Brain microvascular endothelial cell (primary cell): ENCODE measurements at regions not wholly inside any gene's neighbourhood (a gene's known extent, or its start where the extent isn't known, plus 50 kb on each side); places are given as distances from the start of the nearest gene placed in this dataset.

Experiments
- DNase-seq: peaks from one replicate; pipeline ENCODE4 v3.0.0-alpha.2; 2020
- H3K27ac ChIP-seq: fragments of 250-450 bp; sonication (Bioruptor Pico); 2 replicates; pipeline ENCODE4 v1.5.1; 2020; ENCODE audit warnings: mild to moderate bottlenecking, moderate library complexity
- H3K27me3 ChIP-seq: fragments of 250-450 bp; sonication (Bioruptor Pico); replicated peaks from 2 replicates; pipeline ENCODE4 v1.5.1; 2020; ENCODE audit warnings: mild to moderate bottlenecking
- H3K36me3 ChIP-seq: fragments of 250-450 bp; sonication (Bioruptor Pico); replicated peaks from 2 replicates; pipeline ENCODE4 v1.5.1; 2020; ENCODE audit warnings: mild to moderate bottlenecking
- H3K4me3 ChIP-seq: 2 replicates; pipeline ENCODE4 v1.5.1; 2011; ENCODE audit warnings: low read depth, mild to moderate bottlenecking, control low read depth, low read length, moderate library complexity
- in situ Hi-C: cut with HindIII; loops from 2 replicates; pipeline ENCODE4 v1.10.0; 2017; ENCODE audit warnings: low sequenced_read_pairs, low pct_ligation_motif_present
- TF ChIP-seq, protein P1 (sequence below): IDR thresholded peaks from 2 replicates; pipeline ENCODE4 v1.5.1; 2011; ENCODE audit warnings: low read depth, mild to moderate bottlenecking, moderate library complexity, low read length, control low read depth, inconsistent platforms; ENCODE audit errors: missing control alignments

DNA sequence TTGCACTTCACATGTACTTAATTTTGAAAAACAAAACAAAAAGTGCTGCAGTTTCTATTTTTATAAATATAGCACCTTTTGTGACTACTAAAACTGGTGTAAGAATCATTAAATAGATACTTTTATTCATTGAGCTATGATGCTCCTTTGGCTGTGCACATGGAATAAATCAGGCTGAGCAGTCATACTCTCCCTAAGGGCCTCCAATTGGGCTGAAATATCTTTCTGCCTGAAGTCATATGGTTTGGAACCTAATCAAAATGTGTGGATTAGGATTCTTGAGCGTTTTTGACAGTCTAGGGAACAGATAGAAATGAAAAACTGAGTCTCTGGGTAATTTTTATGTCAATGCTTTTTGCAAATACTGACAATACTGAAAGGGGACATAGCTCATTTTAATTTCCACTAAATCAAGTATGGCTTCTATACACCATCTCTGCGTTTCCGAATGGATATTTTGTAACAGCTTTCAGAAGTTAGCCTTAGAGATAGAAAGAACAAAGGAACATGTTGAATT lies 392.2 kb upstream of the ROBO1 start:
- no peak overlapping the region for H3K4me3 ChIP-seq
- H3K36me3 ChIP-seq: no peaks in the 10 kb centered on the region
- no peak overlapping the region for H3K27ac ChIP-seq
- in situ Hi-C loops: no loop called here
- H3K27me3 ChIP-seq: no peaks in the 10 kb centered on the region
- no peak for DNase-seq
- TF ChIP-seq, protein P1, sequence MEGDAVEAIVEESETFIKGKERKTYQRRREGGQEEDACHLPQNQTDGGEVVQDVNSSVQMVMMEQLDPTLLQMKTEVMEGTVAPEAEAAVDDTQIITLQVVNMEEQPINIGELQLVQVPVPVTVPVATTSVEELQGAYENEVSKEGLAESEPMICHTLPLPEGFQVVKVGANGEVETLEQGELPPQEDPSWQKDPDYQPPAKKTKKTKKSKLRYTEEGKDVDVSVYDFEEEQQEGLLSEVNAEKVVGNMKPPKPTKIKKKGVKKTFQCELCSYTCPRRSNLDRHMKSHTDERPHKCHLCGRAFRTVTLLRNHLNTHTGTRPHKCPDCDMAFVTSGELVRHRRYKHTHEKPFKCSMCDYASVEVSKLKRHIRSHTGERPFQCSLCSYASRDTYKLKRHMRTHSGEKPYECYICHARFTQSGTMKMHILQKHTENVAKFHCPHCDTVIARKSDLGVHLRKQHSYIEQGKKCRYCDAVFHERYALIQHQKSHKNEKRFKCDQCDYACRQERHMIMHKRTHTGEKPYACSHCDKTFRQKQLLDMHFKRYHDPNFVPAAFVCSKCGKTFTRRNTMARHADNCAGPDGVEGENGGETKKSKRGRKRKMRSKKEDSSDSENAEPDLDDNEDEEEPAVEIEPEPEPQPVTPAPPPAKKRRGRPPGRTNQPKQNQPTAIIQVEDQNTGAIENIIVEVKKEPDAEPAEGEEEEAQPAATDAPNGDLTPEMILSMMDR: no peak

GRCh38 chr3:80158332-80158731 lies 390.5 kb upstream of the ROBO1 start:
- no peaks in the 10 kb centered on the region for H3K27me3 ChIP-seq
- no peak overlapping the region for H3K27ac ChIP-seq
- in situ Hi-C loops: no loop called here
- no peak for DNase-seq
- TF ChIP-seq, protein P1: no peak
- H3K36me3 ChIP-seq: no peaks in the 10 kb centered on the region
- no peak overlapping the region for H3K4me3 ChIP-seq

- in situ Hi-C loops: no loop called here
- DNase-seq: no peak
- Histone ChIP-seq H3K27me3 (no peaks in the 10 kb centered on the region), H3K4me3 (no peak overlapping the region), H3K36me3 (no peaks in the 10 kb centered on the region), H3K27ac (no peak overlapping the region)
- TF ChIP-seq, protein P1: no peak
Measured at GRCh38 chr3:80157546-80157945, 389.7 kb upstream of the ROBO1 start.

DNA sequence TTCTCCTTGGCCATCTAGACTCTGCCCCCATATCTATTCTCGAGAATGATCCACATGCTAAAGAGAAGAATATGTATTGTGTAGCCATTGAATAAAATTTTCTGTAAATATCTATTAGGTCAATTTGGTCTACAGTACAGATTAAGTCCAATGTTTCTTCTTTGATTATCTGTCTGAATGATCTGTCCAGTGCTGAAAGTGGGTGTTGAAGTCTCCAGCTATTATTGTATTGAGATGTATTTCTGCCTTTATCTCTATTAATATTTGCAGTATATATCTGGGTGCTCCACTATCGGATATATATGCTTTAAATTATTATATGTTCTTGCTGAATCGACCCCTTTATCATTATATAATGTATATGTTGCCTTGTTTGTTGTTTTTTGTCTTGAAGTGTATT lies 384.9 kb upstream of the ROBO1 start:
- in situ Hi-C loops: no loop called here
- Histone ChIP-seq H3K4me3 (no peak overlapping the region), H3K27me3 (no peaks in the 10 kb centered on the region), H3K27ac (no peak overlapping the region), H3K36me3 (no peaks in the 10 kb centered on the region)
- TF ChIP-seq, protein P1: no peak
- DNase-seq: no peak

- no peak for DNase-seq
- H3K27ac ChIP-seq: no peak overlapping the region
- TF ChIP-seq, protein P1: no peak
- no peaks in the 10 kb centered on the region for H3K36me3 ChIP-seq
- no peaks in the 10 kb centered on the region for H3K27me3 ChIP-seq
- H3K4me3 ChIP-seq: no peak overlapping the region
- in situ Hi-C loops: no loop called here
Measured at GRCh38 chr3:80142714-80143113, 374.9 kb upstream of the ROBO1 start.

DNA sequence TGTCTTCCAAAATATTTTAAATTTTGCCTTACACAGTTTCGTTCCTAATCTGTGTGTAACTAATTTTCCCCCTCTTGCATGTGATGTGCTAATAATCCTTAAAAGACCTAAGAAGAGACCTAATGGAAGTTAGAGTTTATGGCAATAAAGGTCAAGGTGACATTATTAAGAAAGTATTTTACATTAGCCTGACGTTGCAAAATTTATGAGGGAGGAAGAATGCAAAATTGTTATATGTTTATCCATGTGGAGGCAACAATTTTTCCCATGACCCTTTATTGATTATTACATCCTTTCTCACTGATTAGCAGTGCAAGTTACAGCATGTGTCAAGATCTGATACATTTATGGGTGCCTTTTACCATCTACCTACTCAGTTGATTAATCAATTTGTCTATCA lies 373.8 kb upstream of the ROBO1 start:
- in situ Hi-C loops: no loop called here
- DNase-seq: no peak
- no peak overlapping the region for H3K4me3 ChIP-seq
- H3K27me3 ChIP-seq: no peaks in the 10 kb centered on the region
- no peaks in the 10 kb centered on the region for H3K36me3 ChIP-seq
- TF ChIP-seq, protein P1: no peak
- no peak overlapping the region for H3K27ac ChIP-seq
